ENCODE measurements at regions not wholly inside any gene's neighbourhood (a gene's known extent, or its start where the extent isn't known, plus 50 kb on each side); places are given as distances from the start of the nearest gene placed in this dataset.

DNA sequence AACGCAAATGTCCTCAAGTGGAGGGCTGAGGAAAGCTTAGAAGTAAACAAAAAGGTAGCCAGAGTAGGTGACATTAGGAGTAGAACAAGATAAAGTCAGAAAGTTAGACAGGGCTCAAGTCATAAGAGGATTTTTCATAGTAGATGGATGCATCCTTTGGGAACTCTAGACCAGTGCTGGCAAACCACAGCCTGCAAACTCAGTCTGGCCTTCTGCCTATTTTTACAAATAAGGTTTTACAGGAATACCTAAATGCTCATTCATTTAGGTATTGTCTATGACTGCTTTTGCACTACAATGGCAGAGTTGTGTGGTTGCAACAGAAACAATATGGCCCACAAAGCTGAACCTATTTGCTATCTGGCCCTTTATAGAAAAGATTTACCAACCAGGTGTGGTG, 116.0 kb upstream of the HMHB1 start:
- H2BK120ac ChIP-seq (ENCODE audit: low read depth, low read length, poor library complexity, severe bottlenecking), result no peak overlapping the region
- Mint-ChIP-seq H3K4me1 (no peaks in the 10 kb centered on the region), H3K4me3 (no peak overlapping the region), H3K27ac (no peak overlapping the region), H3K36me3 (ENCODE audit: insufficient read depth in 1 of 3, low read depth in 3 of 3) (no peaks in the 10 kb centered on the region), H3K27me3 (ENCODE audit: low read depth) (no peaks in the 10 kb centered on the region; the same call in 1 of the 2 replicates), H3K9me3 (no peaks in the 10 kb centered on the region)
- no peak overlapping the region for H4K91ac ChIP-seq (ENCODE audit: insufficient read length, low read depth, low read length)
- H2AFZ ChIP-seq (ENCODE audit: low read length), result no peak overlapping the region
- H3K9ac ChIP-seq (ENCODE audit: extremely low read depth, insufficient read length, low read length), result no peak overlapping the region
- H2BK20ac ChIP-seq (ENCODE audit: low read depth, low read length, poor library complexity, severe bottlenecking), result no peak overlapping the region
- no peak for DNase-seq
- no peaks in the 10 kb centered on the region for H3K9me3 ChIP-seq (ENCODE audit: control insufficient read depth, low read depth, low read length)
- no peaks in the 10 kb centered on the region for H4K20me1 ChIP-seq (ENCODE audit: control insufficient read depth, insufficient read depth, insufficient read length)
- no peak overlapping the region for H2AK5ac ChIP-seq (ENCODE audit: insufficient read length, low read length)
- no peak overlapping the region for H3K14ac ChIP-seq (ENCODE audit: insufficient read depth, low read length)
- H3K4me2 ChIP-seq (ENCODE audit: insufficient read depth, insufficient read length, low read length), result no peak overlapping the region
- no peak overlapping the region for H2BK12ac ChIP-seq (ENCODE audit: insufficient read length, low read depth, low read length)
- no peaks in the 10 kb centered on the region for H3K27me3 ChIP-seq (ENCODE audit: insufficient read depth, low read length)
- no peak overlapping the region for H4K8ac ChIP-seq (replicated peaks; ENCODE audit: insufficient read length, low read depth, low read length)
- H4K5ac ChIP-seq (ENCODE audit: insufficient read length, low read depth, low read length), result no peak overlapping the region
- no peak overlapping the region for H3T11ph ChIP-seq (ENCODE audit: low read length)
- no peaks in the 10 kb centered on the region for H3K79me2 ChIP-seq (ENCODE audit: insufficient read depth, low read length)
- H3K56ac ChIP-seq (ENCODE audit: insufficient read length, low read depth, low read length), result no peak overlapping the region
- no CpG with 5 or more reads among the region's 1 CpG for WGBS (ENCODE audit: extremely low coverage, insufficient read length, low lambda C conversion rate)
- no peaks in the 10 kb centered on the region for H3K4me1 ChIP-seq (ENCODE audit: insufficient read depth, low read length)
- TF ChIP-seq CTCF (conservative IDR thresholded peaks at IDR 0.05), result no peak
- no peaks in the 10 kb centered on the region for H3K79me1 ChIP-seq (ENCODE audit: insufficient read depth, low read depth, low read length, poor library complexity, severe bottlenecking)
- no peak overlapping the region for H3K27ac ChIP-seq (ENCODE audit: insufficient read length, low read depth, low read length)
- no peaks in the 10 kb centered on the region for H3K23me2 ChIP-seq (ENCODE audit: insufficient read length, low read depth, low read length, poor library complexity, severe bottlenecking)
- H2BK5ac ChIP-seq (ENCODE audit: insufficient read length, low read length), result no peak overlapping the region
- no peak overlapping the region for H3K4ac ChIP-seq (ENCODE audit: low read depth, low read length)
- no peak overlapping the region for H3K23ac ChIP-seq (ENCODE audit: insufficient read length, low read depth, low read length)
- no peak overlapping the region for H3K18ac ChIP-seq (ENCODE audit: insufficient read length, low read depth, low read length)
- H2BK15ac ChIP-seq (ENCODE audit: low read depth, low read length), result no peak overlapping the region

Data from H9 (cell line).